ENCODE measurements at regions not wholly inside any gene's neighbourhood (a gene's known extent, or its start where the extent isn't known, plus 50 kb on each side); places are given as distances from the start of the nearest gene placed in this dataset.

DNA sequence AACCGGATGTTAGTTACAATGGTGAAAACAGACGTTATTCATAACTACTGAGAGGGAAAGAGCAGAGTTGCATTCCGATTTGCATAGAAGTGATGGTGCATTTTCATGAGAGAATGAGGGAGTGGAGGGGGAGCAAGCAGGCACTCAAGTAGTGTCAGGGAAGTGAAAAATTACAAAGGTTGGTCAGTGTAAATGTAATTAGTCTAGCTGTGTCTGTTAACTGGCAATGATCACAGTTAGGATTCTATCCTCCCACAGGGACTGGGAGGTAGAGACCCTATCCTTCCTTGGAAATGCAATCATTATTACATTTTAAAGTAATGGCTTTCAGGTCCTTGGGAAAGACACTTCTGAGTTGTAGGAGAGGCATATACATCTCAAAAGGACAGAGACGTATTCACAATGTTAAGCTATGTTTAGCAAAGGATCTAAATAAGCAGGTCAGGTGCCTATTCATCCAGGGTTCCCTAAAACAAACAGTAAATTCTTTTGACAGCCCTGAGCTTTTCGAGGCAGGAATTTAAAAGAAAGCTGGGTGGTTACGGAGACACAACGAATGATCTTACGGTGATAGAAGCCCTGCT lies 1671.8 kb upstream of the DDX18 start:
- no peak for TF ChIP-seq CTCF (IDR thresholded peaks at IDR 0.05; ENCODE audit: insufficient read depth, low read depth, low read length)
- no peak for DNase-seq (ENCODE audit: low read depth)

DNA sequence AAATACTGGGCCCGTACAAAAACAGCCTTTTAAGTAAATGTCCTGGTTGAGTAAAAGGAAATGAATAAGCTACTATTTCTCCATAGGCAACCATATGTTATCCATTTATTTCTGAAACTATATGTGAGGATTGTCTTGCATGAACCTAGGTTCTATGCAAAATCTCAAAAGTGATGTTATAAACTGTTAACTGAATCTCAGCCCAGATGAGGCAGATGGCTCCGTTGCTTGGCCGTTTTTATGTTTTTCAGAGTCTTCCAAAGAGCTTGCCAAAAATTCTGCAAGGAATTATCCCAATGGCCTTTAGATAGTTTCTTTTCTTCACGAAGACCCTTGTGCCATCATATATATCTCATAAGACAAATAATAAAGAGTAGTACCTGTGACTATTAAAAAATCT lies 1669.5 kb upstream of the DDX18 start:
- TF ChIP-seq CTCF (IDR thresholded peaks at IDR 0.05; ENCODE audit: insufficient read depth, low read depth, low read length), result no peak
- DNase-seq (ENCODE audit: low read depth), result no peak
- no peak overlapping the region for H3K4me3 ChIP-seq (ENCODE audit: low read depth, low read length)

More for the DNA sequence above, 1671.8 kb upstream of the DDX18 start:
- no peak overlapping the region for H3K4me3 ChIP-seq (ENCODE audit: low read depth, low read length)

- DNase-seq (ENCODE audit: low read depth), result no peak
- no peak for TF ChIP-seq CTCF (IDR thresholded peaks at IDR 0.05; ENCODE audit: insufficient read depth, low read depth, low read length)
- no peak overlapping the region for H3K4me3 ChIP-seq (ENCODE audit: low read depth, low read length)
These were observed 1666.1 kb upstream of the DDX18 start for GRCh38 chr2:116148361-116148760.

GRCh38 chr2:116153729-116154128 lies 1660.8 kb upstream of the DDX18 start:
- DNase-seq (ENCODE audit: low read depth), result no peak
- no peak overlapping the region for H3K4me3 ChIP-seq (ENCODE audit: low read depth, low read length)
- TF ChIP-seq CTCF (IDR thresholded peaks at IDR 0.05; ENCODE audit: insufficient read depth, low read depth, low read length), result no peak

GRCh38 chr2:116160657-116161056 lies 1653.8 kb upstream of the DDX18 start:
- TF ChIP-seq CTCF (IDR thresholded peaks at IDR 0.05; ENCODE audit: insufficient read depth, low read depth, low read length), result no peak
- H3K4me3 ChIP-seq (ENCODE audit: low read depth, low read length), result no peak overlapping the region
- DNase-seq (ENCODE audit: low read depth), result no peak

- no peak overlapping the region for H3K4me3 ChIP-seq (ENCODE audit: low read depth, low read length)
- no peak for DNase-seq (ENCODE audit: low read depth)
- TF ChIP-seq CTCF (IDR thresholded peaks at IDR 0.05; ENCODE audit: insufficient read depth, low read depth, low read length), result no peak
These were observed 1652.1 kb upstream of the DDX18 start for GRCh38 chr2:116162395-116162794.

GRCh38 chr2:116167107-116167506 lies 1647.4 kb upstream of the DDX18 start:
- DNase-seq (ENCODE audit: low read depth), result no peak
- TF ChIP-seq CTCF (IDR thresholded peaks at IDR 0.05; ENCODE audit: insufficient read depth, low read depth, low read length), result no peak
- no peak overlapping the region for H3K4me3 ChIP-seq (ENCODE audit: low read depth, low read length)

All from fibroblast of villous mesenchyme (primary cell).